A673 (cell line): ENCODE measurements at regions not wholly inside any gene's neighbourhood (a gene's known extent, or its start where the extent isn't known, plus 50 kb on each side); places are given as distances from the start of the nearest gene placed in this dataset.

ENCODE experiments used
- EZH2 ChIP-seq: fragments of 200-600 bp; sonication (generic); IDR thresholded peaks from 2 replicates; pipeline ENCODE4 v1.6.1; 2017; ENCODE audit warnings: borderline replicate concordance, low read depth, mild to moderate bottlenecking, mixed read lengths, antibody characterized with exemption, low read length; ENCODE audit not compliant: poor library complexity, severe bottlenecking
- TF ChIP-seq, protein P1 (sequence below): fragments of 300-800, 200-600 bp; sonication (generic); conservative IDR thresholded peaks from 2 replicates; pipeline ENCODE4 v1.5.1; 2017; ENCODE audit warnings: low read depth, mild to moderate bottlenecking, antibody characterized with exemption, low read length, moderate library complexity, mixed read lengths

DNA sequence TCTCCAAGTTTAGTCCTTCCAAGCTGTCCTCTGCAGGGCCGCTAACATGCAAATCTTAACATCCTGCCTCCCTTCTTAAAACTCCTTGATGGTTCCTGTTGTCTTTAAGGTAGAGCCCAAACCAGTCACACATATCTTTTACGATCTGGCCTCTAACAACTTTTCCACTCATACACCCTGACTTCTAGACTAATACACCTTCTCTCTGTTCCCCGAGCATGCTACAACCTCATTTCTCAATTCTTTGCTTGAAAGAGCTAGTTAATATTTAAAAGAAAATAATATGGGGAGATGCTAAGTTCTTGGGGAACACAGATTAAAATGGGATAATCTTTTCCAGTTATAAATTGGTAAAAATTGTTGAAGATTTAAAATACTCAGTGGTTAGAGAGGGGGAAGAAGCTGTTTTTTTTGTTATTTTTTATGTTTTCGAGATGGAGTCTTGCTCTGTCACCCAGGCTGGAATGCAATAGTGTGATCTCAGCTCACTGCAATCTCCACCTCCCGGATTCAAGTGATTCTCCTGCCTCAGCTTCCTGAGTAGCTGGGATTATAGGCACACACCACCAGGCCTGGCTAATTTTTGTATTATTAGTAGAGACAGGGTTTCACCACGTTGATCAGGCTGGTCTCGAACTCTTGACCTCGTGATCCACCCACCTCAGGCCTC, 250.7 kb downstream of the MAFB start:
- TF ChIP-seq, protein P1, sequence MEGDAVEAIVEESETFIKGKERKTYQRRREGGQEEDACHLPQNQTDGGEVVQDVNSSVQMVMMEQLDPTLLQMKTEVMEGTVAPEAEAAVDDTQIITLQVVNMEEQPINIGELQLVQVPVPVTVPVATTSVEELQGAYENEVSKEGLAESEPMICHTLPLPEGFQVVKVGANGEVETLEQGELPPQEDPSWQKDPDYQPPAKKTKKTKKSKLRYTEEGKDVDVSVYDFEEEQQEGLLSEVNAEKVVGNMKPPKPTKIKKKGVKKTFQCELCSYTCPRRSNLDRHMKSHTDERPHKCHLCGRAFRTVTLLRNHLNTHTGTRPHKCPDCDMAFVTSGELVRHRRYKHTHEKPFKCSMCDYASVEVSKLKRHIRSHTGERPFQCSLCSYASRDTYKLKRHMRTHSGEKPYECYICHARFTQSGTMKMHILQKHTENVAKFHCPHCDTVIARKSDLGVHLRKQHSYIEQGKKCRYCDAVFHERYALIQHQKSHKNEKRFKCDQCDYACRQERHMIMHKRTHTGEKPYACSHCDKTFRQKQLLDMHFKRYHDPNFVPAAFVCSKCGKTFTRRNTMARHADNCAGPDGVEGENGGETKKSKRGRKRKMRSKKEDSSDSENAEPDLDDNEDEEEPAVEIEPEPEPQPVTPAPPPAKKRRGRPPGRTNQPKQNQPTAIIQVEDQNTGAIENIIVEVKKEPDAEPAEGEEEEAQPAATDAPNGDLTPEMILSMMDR: no peak
- TF ChIP-seq EZH2: no peak
